H1 (cell line): ENCODE measurements at regions not wholly inside any gene's neighbourhood (a gene's known extent, or its start where the extent isn't known, plus 50 kb on each side); places are given as distances from the start of the nearest gene placed in this dataset.

Source experiments
- CHD2 ChIP-seq: IDR thresholded peaks from 2 replicates; pipeline ENCODE4 v1.6.1; 2012; ENCODE audit warnings: low read length, improper control_type of control experiment
- KDM1A ChIP-seq: fragments of 200-600, 300-600 bp; sonication (generic); IDR thresholded peaks from 2 replicates; pipeline ENCODE4 v1.7.1; 2016; ENCODE audit warnings: mild to moderate bottlenecking, low read length, borderline replicate concordance
- MAFK ChIP-seq: IDR thresholded peaks from 2 replicates; pipeline ENCODE4 v1.6.1; 2012; ENCODE audit warnings: low read depth, mild to moderate bottlenecking, improper control_type of control experiment, low read length

DNA sequence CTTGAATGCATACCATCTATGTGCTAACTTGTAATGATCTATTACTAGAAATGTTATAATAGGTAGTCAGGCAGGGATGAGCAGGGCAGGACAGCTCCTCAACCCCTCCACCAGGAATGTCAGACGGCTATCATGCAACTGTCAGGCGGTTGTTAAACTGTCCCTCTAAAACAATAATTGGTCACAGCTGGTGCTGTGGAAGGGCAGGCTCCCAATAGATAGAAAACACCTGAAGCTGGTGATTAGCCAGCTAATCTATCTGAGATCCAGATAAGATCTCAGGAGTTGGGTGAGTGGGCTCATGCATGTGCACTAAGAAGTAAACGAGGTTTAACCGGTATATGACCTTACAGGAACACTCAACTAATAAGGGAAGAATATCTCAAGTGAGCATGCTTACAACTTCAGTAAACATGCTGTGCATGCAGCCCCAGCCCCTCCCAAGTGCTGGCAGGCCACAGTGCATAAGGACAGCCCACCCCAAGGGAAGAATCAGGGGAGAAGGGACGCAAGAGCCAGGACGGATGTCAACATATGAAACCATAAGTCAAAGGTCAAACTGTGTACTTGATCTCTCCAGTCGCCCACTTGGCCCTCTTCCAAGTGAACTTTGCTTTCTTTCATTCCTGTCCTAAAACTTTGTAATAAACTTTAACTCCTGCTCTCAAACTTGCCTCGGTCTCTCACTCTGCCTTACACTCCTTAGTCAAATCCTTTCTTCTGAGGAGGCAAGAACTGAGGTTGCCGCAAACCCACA lies 566.2 kb upstream of the NRSN1 start:
- no peak for TF ChIP-seq MAFK
- no peak for TF ChIP-seq CHD2
- TF ChIP-seq KDM1A: no peak
